ENCODE measurements at regions not wholly inside any gene's neighbourhood (a gene's known extent, or its start where the extent isn't known, plus 50 kb on each side); places are given as distances from the start of the nearest gene placed in this dataset.

DNA sequence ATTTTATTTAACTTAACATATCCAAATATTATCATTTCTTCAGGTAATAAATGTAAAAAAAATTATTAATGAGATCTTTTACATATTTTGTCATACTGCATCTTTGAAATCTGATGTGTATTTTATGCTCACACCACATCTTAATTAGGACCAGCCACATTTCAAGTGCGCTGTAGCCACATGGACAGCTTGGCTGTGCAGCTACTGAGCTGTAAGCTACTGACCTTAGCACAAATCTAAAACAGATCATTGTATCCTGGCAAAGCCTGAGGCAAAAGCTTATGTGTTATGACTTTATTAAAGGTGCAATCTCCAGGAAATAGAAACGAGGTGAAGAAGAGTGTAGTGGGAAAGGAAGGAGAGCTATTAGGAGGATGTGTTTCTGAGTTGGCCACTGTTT, 126.7 kb upstream of the UBE2E2 start:
- H3K27ac ChIP-seq (ENCODE audit: low read depth, low read length): no peak overlapping the region
- no peak for TF ChIP-seq YY1 (IDR thresholded peaks at IDR 0.05; ENCODE audit: extremely low read depth, insufficient replicate concordance, low read depth, low read length)
- no peak for TF ChIP-seq JUND (IDR thresholded peaks at IDR 0.05)
- no peak for TF ChIP-seq EZH2phosphoT487 (IDR thresholded peaks at IDR 0.05; ENCODE audit: borderline replicate concordance)
- TF ChIP-seq RAD21 (IDR thresholded peaks at IDR 0.05; ENCODE audit: low read depth): no peak
- no peak for TF ChIP-seq SIN3A (IDR thresholded peaks at IDR 0.05; ENCODE audit: low read depth)
- TF ChIP-seq, protein P1, sequence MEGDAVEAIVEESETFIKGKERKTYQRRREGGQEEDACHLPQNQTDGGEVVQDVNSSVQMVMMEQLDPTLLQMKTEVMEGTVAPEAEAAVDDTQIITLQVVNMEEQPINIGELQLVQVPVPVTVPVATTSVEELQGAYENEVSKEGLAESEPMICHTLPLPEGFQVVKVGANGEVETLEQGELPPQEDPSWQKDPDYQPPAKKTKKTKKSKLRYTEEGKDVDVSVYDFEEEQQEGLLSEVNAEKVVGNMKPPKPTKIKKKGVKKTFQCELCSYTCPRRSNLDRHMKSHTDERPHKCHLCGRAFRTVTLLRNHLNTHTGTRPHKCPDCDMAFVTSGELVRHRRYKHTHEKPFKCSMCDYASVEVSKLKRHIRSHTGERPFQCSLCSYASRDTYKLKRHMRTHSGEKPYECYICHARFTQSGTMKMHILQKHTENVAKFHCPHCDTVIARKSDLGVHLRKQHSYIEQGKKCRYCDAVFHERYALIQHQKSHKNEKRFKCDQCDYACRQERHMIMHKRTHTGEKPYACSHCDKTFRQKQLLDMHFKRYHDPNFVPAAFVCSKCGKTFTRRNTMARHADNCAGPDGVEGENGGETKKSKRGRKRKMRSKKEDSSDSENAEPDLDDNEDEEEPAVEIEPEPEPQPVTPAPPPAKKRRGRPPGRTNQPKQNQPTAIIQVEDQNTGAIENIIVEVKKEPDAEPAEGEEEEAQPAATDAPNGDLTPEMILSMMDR (IDR thresholded peaks at IDR 0.05 in 2 of 3, conservative IDR thresholded peaks at IDR 0.05 in 1 of 3; ENCODE audit: borderline replicate concordance in 1 of 3, insufficient read depth in 1 of 3, low read depth in 2 of 3, low read length in 2 of 3): no peak
- TF ChIP-seq SRF (IDR thresholded peaks at IDR 0.05; ENCODE audit: low read depth): no peak
- no peak for TF ChIP-seq REST (IDR thresholded peaks at IDR 0.05; ENCODE audit: low read depth)
- TF ChIP-seq CEBPB (IDR thresholded peaks at IDR 0.05; ENCODE audit: low read depth): no peak
- TF ChIP-seq POLR2AphosphoS5 (IDR thresholded peaks at IDR 0.05; ENCODE audit: low read depth, low read length): no peak
- no peak for TF ChIP-seq EGR1 (IDR thresholded peaks at IDR 0.05; ENCODE audit: low read depth)
- no peak for TF ChIP-seq POLR2A (IDR thresholded peaks at IDR 0.05; ENCODE audit: borderline replicate concordance, extremely low read depth, insufficient read depth, insufficient read length)
- TF ChIP-seq TCF7L2 (IDR thresholded peaks at IDR 0.05; ENCODE audit: borderline replicate concordance, extremely low read depth, insufficient read depth, insufficient read length): no peak
- no peak for TF ChIP-seq FOSL1 (IDR thresholded peaks at IDR 0.05; ENCODE audit: low read depth)
- no peak for TF ChIP-seq CBX3 (IDR thresholded peaks at IDR 0.05; ENCODE audit: low read depth)
- TF ChIP-seq ZFX (IDR thresholded peaks at IDR 0.05): no peak
- no peak for TF ChIP-seq ZNF274 (IDR thresholded peaks at IDR 0.05; ENCODE audit: low read depth, low read length)
- no peaks in the 10 kb centered on the region for H3K4me1 ChIP-seq (ENCODE audit: control insufficient read depth in 1 of 2, insufficient read depth in 2 of 2, low read length in 2 of 2)
- H3K79me2 ChIP-seq (ENCODE audit: insufficient read depth, low read length): no peaks in the 10 kb centered on the region
- intact Hi-C loops (cut with micrococcal nuclease): no loop called here
- H4K20me1 ChIP-seq (ENCODE audit: insufficient read depth): no peaks in the 10 kb centered on the region
- BruUV-seq (replicated peaks): no TSS peak
- no peaks in the 10 kb centered on the region for H3K9me3 ChIP-seq (ENCODE audit: control insufficient read depth in 1 of 2, insufficient read depth in 1 of 2, low read depth in 1 of 2, low read length in 2 of 2)
- no peak overlapping the region for H3K9ac ChIP-seq (ENCODE audit: low read length)
- DNase-seq (ENCODE audit: low read depth, low spot score) (no peak), ATAC-seq (no peak)
- H3K4me2 ChIP-seq (ENCODE audit: low read length): no peak overlapping the region
- peaks cover 29% of the 10 kb centered on the region for H3K27me3 ChIP-seq (ENCODE audit: insufficient read depth, low read length)
- ChIA-PET POLR2A (no interaction called here), RAD21 (ENCODE audit: low non-redundant PET in 1 of 2, low total read pairs in 2 of 2, uncharacterized antibody in 2 of 2, unreplicated experiment in 2 of 2) (no interaction called here), CTCF (no interaction called here)
- no peak overlapping the region for H3K4me3 ChIP-seq (replicated peaks in 1 of 2; ENCODE audit: low read depth in 1 of 2, low read length in 2 of 2)
- no peak overlapping the region for H2AFZ ChIP-seq (ENCODE audit: low read depth, low read length, poor library complexity, severe bottlenecking)
- H3K9me2 ChIP-seq (ENCODE audit: insufficient read depth): no peaks in the 10 kb centered on the region
- no peaks in the 10 kb centered on the region for H3K36me3 ChIP-seq (ENCODE audit: control insufficient read depth in 1 of 2, insufficient read depth in 2 of 2, low read length in 2 of 2)
